ENCODE measurements at regions not wholly inside any gene's neighbourhood (a gene's known extent, or its start where the extent isn't known, plus 50 kb on each side); places are given as distances from the start of the nearest gene placed in this dataset.

- Histone ChIP-seq H3K36me3 (ENCODE audit: control insufficient read depth in 4 of 4, insufficient read depth in 4 of 4, low read length in 3 of 4) (no peaks in the 10 kb centered on the region), H3K27me3 (replicated peaks in 2 of 5; ENCODE audit: control insufficient read depth in 4 of 5, insufficient read depth in 5 of 5, low read length in 4 of 5) (peaks cover 0 to 3% (median 0%) of the 10 kb centered on the region in 5 experiments), H3K4me3 (ENCODE audit: control insufficient read depth in 1 of 7, extremely low read depth in 1 of 7, insufficient read depth in 4 of 7, low read depth in 2 of 7, low read length in 6 of 7) (no peak overlapping the region), H3K4me1 (ENCODE audit: control extremely low read depth in 1 of 4, control insufficient read depth in 4 of 4, insufficient read depth in 4 of 4, low read length in 3 of 4) (no peaks in the 10 kb centered on the region), H3K27ac (ENCODE audit: insufficient read depth in 1 of 2, low read depth in 1 of 2, low read length in 2 of 2, poor library complexity in 1 of 2, severe bottlenecking in 2 of 2) (no peak overlapping the region), H3K9me3 (ENCODE audit: control extremely low read depth in 1 of 5, control insufficient read depth in 4 of 5, insufficient read depth in 2 of 5, low read depth in 1 of 5, low read length in 4 of 5) (no peaks in the 10 kb centered on the region)
- ChIA-PET CTCF (no interaction called here), POLR2A (no interaction called here)
- DNase-seq, result no peak
- WGBS (ENCODE audit: insufficient coverage), result 96% methylated on average over 4 of the region's 4 CpGs
These were observed 332.9 kb downstream of the NUAK1 start for GRCh38 chr12:105805730-105806399.

- 100% methylated on average over 1 of the region's 2 CpGs for WGBS (ENCODE audit: insufficient coverage)
- Histone ChIP-seq H3K4me3 (ENCODE audit: control insufficient read depth in 1 of 7, extremely low read depth in 1 of 7, insufficient read depth in 4 of 7, low read depth in 2 of 7, low read length in 6 of 7) (no peak overlapping the region), H3K27ac (ENCODE audit: insufficient read depth in 1 of 2, low read depth in 1 of 2, low read length in 2 of 2, poor library complexity in 1 of 2, severe bottlenecking in 2 of 2) (no peak overlapping the region), H3K36me3 (ENCODE audit: control insufficient read depth in 4 of 4, insufficient read depth in 4 of 4, low read length in 3 of 4) (no peaks in the 10 kb centered on the region), H3K27me3 (replicated peaks in 2 of 5; ENCODE audit: control insufficient read depth in 4 of 5, insufficient read depth in 5 of 5, low read length in 4 of 5) (peaks cover 0 to 3% (median 0%) of the 10 kb centered on the region in 5 experiments), H3K4me1 (ENCODE audit: control extremely low read depth in 1 of 4, control insufficient read depth in 4 of 4, insufficient read depth in 4 of 4, low read length in 3 of 4) (no peaks in the 10 kb centered on the region), H3K9me3 (ENCODE audit: control extremely low read depth in 1 of 5, control insufficient read depth in 4 of 5, insufficient read depth in 2 of 5, low read depth in 1 of 5, low read length in 4 of 5) (no peaks in the 10 kb centered on the region)
- CTCF ChIA-PET, result no interaction called here
- no peak for DNase-seq
- POLR2A ChIA-PET, result no interaction called here
These were observed 332.4 kb downstream of the NUAK1 start for GRCh38 chr12:105806400-105806770.

- Histone ChIP-seq H3K27me3 (replicated peaks in 2 of 5; ENCODE audit: control insufficient read depth in 4 of 5, insufficient read depth in 5 of 5, low read length in 4 of 5) (peaks cover 0 to 6% (median 0%) of the 10 kb centered on the region in 5 experiments), H3K4me1 (ENCODE audit: control extremely low read depth in 1 of 4, control insufficient read depth in 4 of 4, insufficient read depth in 4 of 4, low read length in 3 of 4) (no peaks in the 10 kb centered on the region), H3K4me3 (ENCODE audit: control insufficient read depth in 1 of 7, extremely low read depth in 1 of 7, insufficient read depth in 4 of 7, low read depth in 2 of 7, low read length in 6 of 7) (no peak overlapping the region), H3K36me3 (ENCODE audit: control insufficient read depth in 4 of 4, insufficient read depth in 4 of 4, low read length in 3 of 4) (no peaks in the 10 kb centered on the region), H3K27ac (ENCODE audit: insufficient read depth in 1 of 2, low read depth in 1 of 2, low read length in 2 of 2, poor library complexity in 1 of 2, severe bottlenecking in 2 of 2) (no peak overlapping the region), H3K9me3 (ENCODE audit: control extremely low read depth in 1 of 5, control insufficient read depth in 4 of 5, insufficient read depth in 2 of 5, low read depth in 1 of 5, low read length in 4 of 5) (no peaks in the 10 kb centered on the region)
- no peak for DNase-seq
- POLR2A ChIA-PET, result no interaction called here
- CTCF ChIA-PET, result no interaction called here
- WGBS (ENCODE audit: insufficient coverage), result 100% methylated on average over 1 of the region's 1 CpG
These were observed 326.4 kb downstream of the NUAK1 start for GRCh38 chr12:105812366-105812765.

- peaks cover 0 to 6% (median 0%) of the 10 kb centered on the region in 5 experiments for H3K27me3 ChIP-seq (replicated peaks in 2 of 5; ENCODE audit: control insufficient read depth in 4 of 5, insufficient read depth in 5 of 5, low read length in 4 of 5)
- DNase-seq, result no peak
- POLR2A ChIA-PET, result no interaction called here
- no peaks in the 10 kb centered on the region for H3K36me3 ChIP-seq (ENCODE audit: control insufficient read depth in 4 of 4, insufficient read depth in 4 of 4, low read length in 3 of 4)
- 93% methylated on average over 3 of the region's 5 CpGs for WGBS (ENCODE audit: insufficient coverage)
- no peak overlapping the region for H3K27ac ChIP-seq (ENCODE audit: insufficient read depth in 1 of 2, low read depth in 1 of 2, low read length in 2 of 2, poor library complexity in 1 of 2, severe bottlenecking in 2 of 2)
- no peak overlapping the region for H3K4me3 ChIP-seq (ENCODE audit: control insufficient read depth in 1 of 7, extremely low read depth in 1 of 7, insufficient read depth in 4 of 7, low read depth in 2 of 7, low read length in 6 of 7)
- CTCF ChIA-PET, result no interaction called here
- H3K9me3 ChIP-seq (ENCODE audit: control extremely low read depth in 1 of 5, control insufficient read depth in 4 of 5, insufficient read depth in 2 of 5, low read depth in 1 of 5, low read length in 4 of 5), result no peaks in the 10 kb centered on the region
- no peaks in the 10 kb centered on the region for H3K4me1 ChIP-seq (ENCODE audit: control extremely low read depth in 1 of 4, control insufficient read depth in 4 of 4, insufficient read depth in 4 of 4, low read length in 3 of 4)
These were observed 325.6 kb downstream of the NUAK1 start for GRCh38 chr12:105813201-105813600.

GRCh38 chr12:105814283-105814682 lies 324.5 kb downstream of the NUAK1 start:
- Histone ChIP-seq H3K27me3 (replicated peaks in 2 of 5; ENCODE audit: control insufficient read depth in 4 of 5, insufficient read depth in 5 of 5, low read length in 4 of 5) (peaks cover 0 to 3% (median 0%) of the 10 kb centered on the region in 5 experiments), H3K27ac (ENCODE audit: insufficient read depth in 1 of 2, low read depth in 1 of 2, low read length in 2 of 2, poor library complexity in 1 of 2, severe bottlenecking in 2 of 2) (no peak overlapping the region), H3K36me3 (ENCODE audit: control insufficient read depth in 4 of 4, insufficient read depth in 4 of 4, low read length in 3 of 4) (no peaks in the 10 kb centered on the region), H3K4me3 (ENCODE audit: control insufficient read depth in 1 of 7, extremely low read depth in 1 of 7, insufficient read depth in 4 of 7, low read depth in 2 of 7, low read length in 6 of 7) (no peak overlapping the region), H3K9me3 (ENCODE audit: control extremely low read depth in 1 of 5, control insufficient read depth in 4 of 5, insufficient read depth in 2 of 5, low read depth in 1 of 5, low read length in 4 of 5) (no peaks in the 10 kb centered on the region), H3K4me1 (ENCODE audit: control extremely low read depth in 1 of 4, control insufficient read depth in 4 of 4, insufficient read depth in 4 of 4, low read length in 3 of 4) (no peaks in the 10 kb centered on the region)
- CTCF ChIA-PET, result no interaction called here
- 87% methylated on average over 2 of the region's 4 CpGs for WGBS (ENCODE audit: insufficient coverage)
- POLR2A ChIA-PET, result no interaction called here
- no peak for DNase-seq

- POLR2A ChIA-PET, result no interaction called here
- Histone ChIP-seq H3K36me3 (ENCODE audit: control insufficient read depth in 4 of 4, insufficient read depth in 4 of 4, low read length in 3 of 4) (no peaks in the 10 kb centered on the region), H3K4me3 (ENCODE audit: control insufficient read depth in 1 of 7, extremely low read depth in 1 of 7, insufficient read depth in 4 of 7, low read depth in 2 of 7, low read length in 6 of 7) (no peak overlapping the region)
These were observed 319.2 kb downstream of the NUAK1 start for GRCh38 chr12:105819549-105819948.

GRCh38 chr12:105820429-105821125 lies 318.2 kb downstream of the NUAK1 start:
- Histone ChIP-seq H3K9me3 (ENCODE audit: control extremely low read depth in 1 of 5, control insufficient read depth in 4 of 5, insufficient read depth in 2 of 5, low read depth in 1 of 5, low read length in 4 of 5) (no peaks in the 10 kb centered on the region), H3K27me3 (replicated peaks in 2 of 5; ENCODE audit: control insufficient read depth in 4 of 5, insufficient read depth in 5 of 5, low read length in 4 of 5) (peaks cover 0 to 3% (median 0%) of the 10 kb centered on the region in 5 experiments), H3K4me3 (ENCODE audit: control insufficient read depth in 1 of 7, extremely low read depth in 1 of 7, insufficient read depth in 4 of 7, low read depth in 2 of 7, low read length in 6 of 7) (no peak overlapping the region), H3K27ac (ENCODE audit: insufficient read depth in 1 of 2, low read depth in 1 of 2, low read length in 2 of 2, poor library complexity in 1 of 2, severe bottlenecking in 2 of 2) (no peak overlapping the region), H3K4me1 (ENCODE audit: control extremely low read depth in 1 of 4, control insufficient read depth in 4 of 4, insufficient read depth in 4 of 4, low read length in 3 of 4) (no peaks in the 10 kb centered on the region), H3K36me3 (ENCODE audit: control insufficient read depth in 4 of 4, insufficient read depth in 4 of 4, low read length in 3 of 4) (no peaks in the 10 kb centered on the region)
- ChIA-PET POLR2A (no interaction called here), CTCF (no interaction called here)
- no peak for DNase-seq
- 100% methylated on average over 3 of the region's 5 CpGs for WGBS (ENCODE audit: insufficient coverage)

More at GRCh38 chr12:105819549-105819948, 319.2 kb downstream of the NUAK1 start:
- no peak overlapping the region for H3K27ac ChIP-seq (ENCODE audit: insufficient read depth in 1 of 2, low read depth in 1 of 2, low read length in 2 of 2, poor library complexity in 1 of 2, severe bottlenecking in 2 of 2)
- peaks cover 0 to 3% (median 0%) of the 10 kb centered on the region in 5 experiments for H3K27me3 ChIP-seq (replicated peaks in 2 of 5; ENCODE audit: control insufficient read depth in 4 of 5, insufficient read depth in 5 of 5, low read length in 4 of 5)
- DNase-seq, result no peak
- H3K4me1 ChIP-seq (ENCODE audit: control extremely low read depth in 1 of 4, control insufficient read depth in 4 of 4, insufficient read depth in 4 of 4, low read length in 3 of 4), result no peaks in the 10 kb centered on the region
- H3K9me3 ChIP-seq (ENCODE audit: control extremely low read depth in 1 of 5, control insufficient read depth in 4 of 5, insufficient read depth in 2 of 5, low read depth in 1 of 5, low read length in 4 of 5), result no peaks in the 10 kb centered on the region
- CTCF ChIA-PET, result no interaction called here
- WGBS (ENCODE audit: insufficient coverage), result no CpG with 5 or more reads among the region's 2 CpGs
